CD4-positive, alpha-beta T cell treated with Interleukin-15 for 4 hours (primary cell): ENCODE measurements at regions not wholly inside any gene's neighbourhood (a gene's known extent, or its start where the extent isn't known, plus 50 kb on each side); places are given as distances from the start of the nearest gene placed in this dataset.

ENCODE experiments used
- DNase-seq: peaks from one replicate; pipeline ENCODE4 v3.0.0-alpha.2; 2020; ENCODE audit warnings: low spot score

DNA sequence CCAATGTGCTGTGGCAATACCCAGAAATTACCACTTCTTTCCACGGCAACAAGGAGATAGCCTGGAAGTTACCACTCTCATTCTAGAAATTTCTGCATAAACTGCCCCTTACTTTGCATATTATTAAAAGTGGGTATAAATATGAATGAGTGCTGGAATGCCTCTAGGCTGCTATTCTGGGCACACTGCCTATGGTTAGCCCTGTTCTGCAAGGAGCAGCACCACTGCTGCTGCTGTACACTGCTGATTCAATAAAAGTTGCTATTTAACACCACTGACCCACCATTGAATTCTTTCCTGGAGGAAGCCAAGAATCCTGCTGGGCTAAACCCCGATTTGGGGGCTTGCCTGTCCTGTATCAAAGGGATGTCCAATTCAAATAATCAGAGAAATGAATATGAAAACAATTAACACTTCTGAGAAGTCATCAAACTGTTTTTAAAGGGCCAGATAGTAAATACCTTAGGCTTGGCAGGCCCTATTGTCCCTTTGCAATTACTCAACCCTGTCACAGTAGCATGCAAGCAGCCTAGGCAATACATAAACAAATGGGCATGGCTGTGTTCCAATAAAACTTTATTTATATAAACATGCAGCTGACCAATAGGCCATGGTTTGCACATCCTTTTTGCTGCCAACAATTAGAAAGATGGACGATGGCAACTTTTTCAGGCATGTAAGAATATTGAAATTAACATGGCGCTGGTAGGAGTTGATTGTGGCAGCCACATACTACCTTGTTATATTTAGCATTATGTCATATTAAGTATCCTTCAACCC lies 369.4 kb upstream of the B3GALT2 start:
- no peak for DNase-seq

DNA sequence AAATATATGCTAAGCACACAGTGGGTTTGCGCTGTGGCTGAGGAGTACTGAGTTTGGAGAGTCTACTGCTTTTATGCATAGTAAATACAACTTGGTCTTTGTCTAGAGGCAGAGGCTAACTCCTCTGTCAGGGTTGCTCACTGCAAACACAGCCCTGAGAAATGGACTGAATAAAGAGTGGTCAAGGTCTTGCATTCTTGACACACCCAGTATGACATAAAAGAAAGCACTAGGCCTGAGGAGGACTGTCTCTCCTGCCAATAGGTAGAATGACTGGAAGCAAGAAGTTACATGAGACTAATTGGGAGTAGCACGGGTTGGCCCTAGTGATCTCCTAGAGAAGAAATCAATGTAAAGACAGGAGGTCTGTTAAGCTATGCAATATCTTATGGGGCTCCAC lies 367.2 kb upstream of the B3GALT2 start:
- no peak for DNase-seq

DNA sequence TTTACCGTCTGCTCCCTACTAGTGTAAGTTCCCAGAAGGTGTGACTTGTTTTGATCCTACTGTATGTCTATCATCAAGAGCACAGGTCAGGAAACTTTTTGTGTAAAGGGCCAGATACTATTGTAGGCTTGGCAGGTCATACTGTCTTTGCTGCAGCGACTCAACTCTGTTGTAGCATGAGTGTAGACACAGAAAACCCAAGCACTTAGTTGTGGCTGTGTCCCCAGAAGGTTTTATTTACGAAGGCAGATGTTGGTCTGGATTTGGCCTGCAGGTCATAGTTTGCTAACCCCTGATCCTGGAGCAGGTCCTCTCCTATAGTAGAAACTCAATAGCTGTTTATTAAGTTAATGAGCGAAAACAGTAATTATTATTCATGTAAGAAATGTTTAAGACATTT lies 365.9 kb upstream of the B3GALT2 start:
- DNase-seq: no peak

DNA sequence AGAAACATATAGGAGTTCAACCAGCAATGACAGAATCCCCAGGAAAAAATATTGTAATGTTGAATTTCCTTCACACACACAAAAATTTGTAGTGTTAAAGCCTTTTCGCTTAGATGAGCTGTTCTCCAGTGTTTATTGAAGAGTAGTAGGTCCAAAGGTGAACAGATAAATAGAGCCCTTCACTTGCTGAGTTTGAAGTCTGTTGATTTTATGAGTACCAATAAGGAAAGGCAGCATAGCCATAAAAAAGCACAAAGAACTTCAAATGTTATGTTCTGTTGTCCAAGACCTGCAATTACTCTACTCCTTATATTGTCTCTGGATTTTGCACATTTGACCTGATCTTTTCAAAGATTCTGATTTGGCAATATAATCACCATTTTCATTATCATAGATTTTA lies 362.7 kb upstream of the B3GALT2 start:
- DNase-seq: no peak

DNA sequence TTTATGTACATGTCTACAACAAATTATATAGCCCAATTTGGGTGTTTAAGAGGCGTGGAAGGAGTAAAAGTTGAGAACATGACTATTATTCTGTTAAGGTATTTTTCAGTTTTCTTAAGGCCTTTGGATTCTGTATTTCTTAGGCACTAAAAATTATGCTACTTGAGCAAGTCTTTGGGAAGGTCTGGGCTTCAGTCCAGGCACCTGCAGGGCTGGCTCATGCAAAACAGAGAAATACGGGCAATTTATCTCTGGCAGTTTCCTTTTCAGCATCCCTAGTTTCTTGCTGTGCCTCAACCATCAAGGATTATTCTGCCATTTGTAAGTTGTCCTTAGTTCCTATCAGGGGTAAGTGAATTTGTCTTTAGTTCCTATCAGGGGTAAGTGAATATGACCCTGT lies 358.8 kb upstream of the B3GALT2 start:
- no peak for DNase-seq

DNA sequence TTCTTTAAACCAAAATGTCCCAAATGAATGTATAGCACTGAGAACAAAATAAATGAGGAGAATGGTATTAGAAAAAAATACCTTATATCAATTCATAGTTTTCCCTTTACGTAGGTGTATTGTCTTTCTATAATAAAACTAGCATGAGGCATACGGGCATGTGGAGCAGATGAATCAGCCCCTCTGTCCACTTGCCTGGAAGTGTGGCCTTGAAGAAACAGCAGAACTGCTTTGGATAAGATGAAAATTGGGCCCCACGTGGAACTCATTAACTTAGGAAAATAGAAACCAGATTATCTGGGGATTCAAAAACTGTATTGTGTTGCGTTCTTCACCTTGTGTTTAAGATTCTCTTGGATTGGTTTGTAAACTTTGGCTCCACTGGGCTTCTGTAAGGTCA lies 356.8 kb upstream of the B3GALT2 start:
- no peak for DNase-seq

DNA sequence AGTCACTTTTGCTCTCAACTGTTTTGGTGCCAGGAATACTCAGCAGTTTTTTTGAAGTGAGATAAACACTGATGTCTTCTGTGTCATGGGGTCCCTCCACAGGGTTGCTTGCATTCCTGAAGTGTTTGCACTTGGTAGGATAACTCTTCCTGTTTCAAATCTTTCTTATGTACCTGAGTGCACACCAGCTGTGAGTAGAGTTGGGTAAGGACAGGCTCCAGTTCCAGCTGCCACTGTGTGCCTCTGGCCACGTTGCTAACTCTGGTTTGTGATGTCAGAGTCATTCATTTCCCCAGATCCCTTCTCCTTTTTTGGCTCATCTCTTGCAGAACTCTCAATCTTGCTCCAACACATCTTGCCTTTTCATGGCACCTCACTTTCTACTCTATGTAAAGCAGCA lies 356.3 kb upstream of the B3GALT2 start:
- no peak for DNase-seq

DNA sequence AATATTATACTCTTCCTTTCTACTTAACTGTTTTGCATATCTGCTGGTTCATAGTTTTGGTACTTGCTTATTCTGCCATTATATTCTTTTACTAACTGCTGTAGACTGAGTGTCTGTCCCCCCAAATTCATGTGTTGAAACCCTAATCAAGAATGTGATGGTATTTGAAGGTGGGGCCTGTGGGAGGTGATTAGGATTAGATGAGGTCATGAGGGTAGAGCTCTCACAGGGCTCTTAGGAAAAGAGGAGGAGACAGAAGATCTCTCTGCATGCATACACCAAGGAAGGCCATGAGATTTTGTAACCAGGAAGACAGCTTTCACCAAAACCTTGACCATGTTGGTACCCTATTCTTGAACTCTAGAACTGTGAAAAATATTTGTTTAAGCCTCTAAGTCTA lies 354.1 kb upstream of the B3GALT2 start:
- DNase-seq: peak; percentile 27

DNA sequence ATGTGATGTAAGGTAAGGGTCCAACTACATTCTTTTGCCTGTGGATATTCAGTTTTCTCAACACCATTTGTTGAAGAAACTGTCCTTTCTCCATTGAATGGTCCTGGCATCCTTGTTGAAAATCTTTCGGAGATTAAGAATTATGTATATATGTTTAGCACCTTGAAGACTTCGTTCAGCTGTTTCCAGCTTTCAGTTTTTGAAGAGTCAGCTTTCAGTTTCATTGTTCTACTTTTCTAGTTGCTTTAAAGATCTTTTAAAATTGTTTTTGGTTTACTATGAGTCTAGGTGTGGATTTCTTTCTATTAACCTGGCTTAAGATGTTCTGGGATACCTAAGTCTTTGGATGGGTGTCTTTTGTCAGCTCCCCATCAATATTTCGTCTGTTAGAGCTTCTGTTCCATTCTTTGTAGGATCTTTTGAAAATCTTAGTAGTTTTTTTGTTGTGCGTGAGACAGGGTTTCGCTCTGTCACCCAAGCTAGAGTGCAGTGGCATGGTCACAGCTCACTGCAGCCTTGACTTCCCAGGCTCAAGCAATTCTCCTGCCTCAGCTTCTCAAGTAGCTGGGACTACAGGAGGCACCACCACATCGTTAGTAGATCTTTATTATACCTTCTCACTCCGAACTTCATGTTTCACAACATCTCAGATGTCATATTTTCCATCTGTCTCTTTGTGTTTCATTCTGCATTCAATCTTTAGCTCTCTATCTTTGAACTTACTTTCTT lies 353.5 kb upstream of the B3GALT2 start:
- peak; percentile 22 for DNase-seq

DNA sequence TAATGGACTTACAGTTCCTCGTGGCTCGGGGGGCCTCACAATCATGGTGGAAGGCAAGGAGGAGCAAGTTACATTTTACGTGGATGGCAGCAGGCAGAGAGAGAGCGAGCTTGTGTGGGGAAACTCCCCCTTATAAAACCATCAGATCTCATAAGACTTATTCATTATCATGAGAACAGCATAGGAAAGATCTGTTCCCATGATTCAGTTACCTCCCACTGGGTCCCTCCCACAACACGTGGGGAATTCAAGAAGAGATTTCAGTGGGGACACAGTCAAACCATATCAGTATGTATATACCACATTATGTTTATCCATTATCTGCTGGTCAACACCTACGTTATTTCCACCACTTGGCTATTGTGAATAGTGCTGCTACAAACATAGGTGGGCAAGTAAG lies 352.3 kb upstream of the B3GALT2 start:
- DNase-seq: peak; percentile 15

DNA sequence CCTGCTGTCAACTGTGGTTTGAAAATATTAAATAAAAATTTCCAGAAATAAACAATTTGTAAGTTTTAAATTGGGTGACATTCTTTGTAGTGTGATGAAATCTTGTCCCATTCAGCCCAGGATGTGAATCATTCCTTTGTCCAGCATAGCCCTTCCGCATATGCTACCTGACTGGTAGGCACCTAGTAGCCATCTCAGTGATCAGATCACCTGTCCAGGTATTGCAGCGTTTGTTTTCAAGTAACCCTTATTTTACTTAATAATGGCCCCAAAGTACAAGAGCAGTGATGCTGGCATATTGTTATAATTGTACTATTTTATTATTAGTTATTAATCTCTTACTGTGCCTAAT lies 351.6 kb upstream of the B3GALT2 start:
- DNase-seq: no peak

DNA sequence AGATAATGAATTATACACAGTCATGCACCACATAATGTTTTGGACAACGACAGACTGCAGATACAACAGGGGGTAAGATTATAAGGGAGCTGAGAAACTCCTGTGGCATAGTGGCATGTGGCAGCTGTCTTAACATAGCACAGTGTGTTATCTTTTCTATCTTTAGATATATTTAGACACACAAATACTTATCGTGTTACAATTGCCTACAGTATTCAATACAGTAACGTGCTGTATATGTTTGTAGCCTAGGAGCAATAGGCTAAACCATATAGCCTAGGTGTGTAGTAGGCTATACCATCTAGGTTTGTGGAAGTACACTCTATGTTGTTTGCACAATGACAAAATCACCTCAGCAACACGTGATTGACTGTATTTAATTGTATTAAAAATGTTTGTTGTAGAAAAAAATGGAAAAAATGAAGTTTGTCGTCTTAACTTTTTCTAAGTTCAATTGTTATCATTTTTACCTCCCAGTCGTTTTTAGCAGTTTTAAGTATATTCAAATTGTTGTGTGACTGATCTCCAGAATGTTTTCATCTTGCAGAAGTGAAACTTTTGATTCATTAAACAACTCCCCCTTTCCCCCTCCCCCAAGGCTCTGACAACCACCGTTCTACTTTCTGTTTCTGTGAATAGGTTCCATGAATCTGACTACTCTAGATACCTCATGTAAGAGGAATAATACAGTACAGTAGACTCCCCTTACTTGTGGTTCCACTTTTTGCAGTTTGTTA lies 351.0 kb upstream of the B3GALT2 start:
- DNase-seq: peak; percentile 75

DNA sequence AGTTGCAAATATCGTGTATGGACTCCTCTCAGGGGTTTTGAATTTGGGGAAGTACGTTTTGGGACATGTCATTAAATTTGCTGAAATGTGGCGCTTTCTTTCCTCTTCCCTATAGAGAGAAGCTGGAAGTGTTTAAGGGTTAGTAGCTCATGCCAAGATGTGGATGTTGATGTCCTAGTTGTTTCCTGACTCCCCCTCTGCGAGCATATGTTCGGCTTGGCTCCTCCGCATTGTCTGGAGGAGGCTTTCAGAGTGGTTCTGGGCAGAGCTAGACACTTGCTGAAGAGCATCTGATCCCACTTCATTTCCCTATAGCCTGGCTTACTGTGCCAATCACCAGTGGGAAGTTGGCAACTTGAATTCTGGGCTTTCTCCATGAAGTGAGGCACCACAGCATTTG lies 347.4 kb upstream of the B3GALT2 start:
- DNase-seq: no peak

DNA sequence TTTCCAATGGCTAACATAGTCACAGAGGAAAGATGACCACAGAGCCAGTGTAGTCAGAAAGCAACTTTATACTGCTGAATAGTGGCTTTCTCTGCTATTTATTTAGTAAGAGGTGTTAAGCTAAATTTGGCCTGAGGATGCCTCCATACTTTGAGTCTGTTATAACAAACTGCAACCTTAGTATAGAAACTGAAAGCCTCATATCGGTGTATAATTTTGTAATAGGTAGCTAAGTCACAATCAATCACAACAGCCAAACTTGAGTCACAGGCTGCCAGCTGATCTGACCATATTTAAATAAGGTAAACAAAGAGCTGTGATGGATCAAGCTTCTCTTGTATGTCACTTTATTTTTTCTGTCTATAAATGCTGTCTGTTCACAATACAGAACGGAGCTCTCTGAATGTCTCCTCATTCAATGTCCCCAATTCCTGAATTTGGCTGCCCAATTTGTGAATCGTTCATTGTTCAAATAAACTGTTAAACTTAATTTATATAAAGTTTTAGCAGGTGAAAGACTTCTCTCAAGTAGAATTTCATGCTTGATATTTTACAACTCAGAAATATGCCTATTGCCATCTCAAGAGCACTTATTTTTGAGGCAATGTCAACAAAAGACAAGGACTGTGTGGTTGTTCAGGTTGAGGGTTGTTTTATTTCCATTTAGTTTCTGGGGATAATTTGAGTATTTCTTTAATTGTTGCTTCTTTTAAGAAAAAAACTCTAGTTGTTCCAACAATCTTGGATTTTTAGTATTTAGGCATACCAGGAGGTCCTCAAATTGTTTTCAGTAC lies 339.7 kb upstream of the B3GALT2 start:
- peak; percentile 9 for DNase-seq

DNA sequence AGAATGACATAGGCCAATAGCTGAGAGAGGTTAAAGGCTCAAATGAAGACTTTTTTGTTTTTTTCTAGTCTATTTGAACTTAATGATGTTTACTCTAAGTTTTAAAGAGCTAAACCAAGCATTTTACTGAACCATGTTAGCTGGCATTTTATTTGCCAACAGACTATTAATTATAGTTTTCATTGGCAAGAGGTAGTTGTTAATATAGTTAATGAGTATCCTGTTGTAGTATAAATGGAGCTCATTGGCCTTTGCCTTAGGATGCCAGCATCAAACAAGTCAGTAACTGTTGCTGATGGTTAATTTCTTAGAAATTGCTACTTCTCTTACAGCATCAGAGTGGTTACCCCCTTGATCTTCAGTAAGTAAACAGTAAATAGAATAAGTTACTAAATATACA lies 339.0 kb upstream of the B3GALT2 start:
- DNase-seq: no peak

DNA sequence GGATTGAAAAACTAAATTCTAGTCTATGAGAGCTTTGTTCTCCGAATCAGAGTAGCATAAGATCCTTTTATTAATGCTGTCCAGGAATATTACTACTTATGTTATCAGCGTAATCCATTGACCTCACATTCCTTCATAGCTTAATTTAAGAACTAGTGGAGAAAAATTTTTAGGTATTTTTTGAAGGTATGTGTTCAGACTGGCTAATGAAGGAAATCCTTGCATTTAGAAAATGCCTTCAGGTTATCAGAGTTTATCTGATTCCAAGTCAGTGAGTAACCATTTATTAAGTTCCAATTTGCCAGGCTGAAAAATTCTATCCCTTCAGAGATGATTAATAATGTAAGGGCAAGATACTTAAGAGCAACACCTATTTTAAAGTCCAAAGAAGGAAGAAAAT lies 338.2 kb upstream of the B3GALT2 start:
- no peak for DNase-seq

DNA sequence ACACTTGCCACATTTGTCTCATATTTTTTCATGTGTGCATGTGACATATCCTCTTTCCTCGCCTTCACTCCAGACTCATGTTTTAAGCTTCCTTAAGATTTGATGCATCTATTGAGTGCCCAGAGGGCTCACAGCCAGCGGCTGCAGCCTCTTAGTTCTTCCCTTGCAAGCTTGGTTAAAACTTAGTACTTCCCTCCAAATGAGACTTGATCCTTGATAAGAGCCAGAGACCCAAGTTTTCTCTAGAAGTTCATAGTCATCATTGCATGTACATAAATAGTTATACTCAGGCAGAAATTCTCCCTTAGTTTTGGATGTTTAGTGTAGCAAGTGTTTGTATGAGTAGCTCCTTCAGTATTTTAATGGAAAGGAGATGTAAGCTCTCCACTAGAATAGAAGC lies 337.6 kb upstream of the B3GALT2 start:
- DNase-seq: no peak

DNA sequence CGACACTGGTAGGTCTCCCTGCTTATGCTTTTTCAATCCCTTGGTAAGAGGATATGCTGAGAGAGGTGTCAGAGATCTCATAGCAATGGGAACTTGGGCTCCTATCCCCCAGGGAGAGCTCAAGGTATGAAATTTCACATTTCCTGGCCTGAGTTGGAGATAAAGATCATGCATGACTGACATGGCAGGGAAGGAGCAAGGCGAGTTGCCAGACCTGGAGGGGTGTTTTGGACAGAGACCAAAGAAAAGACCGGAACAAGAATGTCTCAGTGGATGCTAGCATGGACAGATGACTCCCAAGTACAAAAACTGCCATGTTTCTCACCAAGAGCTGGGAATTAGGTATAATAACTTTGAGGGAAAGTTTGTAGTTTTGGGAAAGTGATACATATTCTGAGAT lies 334.1 kb upstream of the B3GALT2 start:
- DNase-seq: no peak

DNA sequence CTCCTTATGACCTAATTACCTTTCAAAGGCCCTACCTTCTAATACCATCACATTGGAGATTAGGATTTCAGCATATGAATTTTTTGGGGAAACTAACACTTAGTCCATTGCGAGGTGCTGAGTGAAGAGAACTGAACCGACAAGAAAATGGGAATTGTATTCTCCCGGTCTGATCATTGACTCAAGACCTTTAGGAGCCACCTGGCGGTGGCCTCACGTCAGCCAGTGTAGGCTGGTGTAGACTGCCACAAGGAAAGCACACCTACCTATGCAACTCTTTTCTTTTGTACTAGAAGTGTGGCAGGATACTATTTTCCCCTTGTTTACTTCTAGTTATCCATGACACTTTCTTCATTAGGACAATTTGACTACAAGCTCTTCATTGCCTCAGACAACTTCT lies 333.5 kb upstream of the B3GALT2 start:
- DNase-seq: no peak

DNA sequence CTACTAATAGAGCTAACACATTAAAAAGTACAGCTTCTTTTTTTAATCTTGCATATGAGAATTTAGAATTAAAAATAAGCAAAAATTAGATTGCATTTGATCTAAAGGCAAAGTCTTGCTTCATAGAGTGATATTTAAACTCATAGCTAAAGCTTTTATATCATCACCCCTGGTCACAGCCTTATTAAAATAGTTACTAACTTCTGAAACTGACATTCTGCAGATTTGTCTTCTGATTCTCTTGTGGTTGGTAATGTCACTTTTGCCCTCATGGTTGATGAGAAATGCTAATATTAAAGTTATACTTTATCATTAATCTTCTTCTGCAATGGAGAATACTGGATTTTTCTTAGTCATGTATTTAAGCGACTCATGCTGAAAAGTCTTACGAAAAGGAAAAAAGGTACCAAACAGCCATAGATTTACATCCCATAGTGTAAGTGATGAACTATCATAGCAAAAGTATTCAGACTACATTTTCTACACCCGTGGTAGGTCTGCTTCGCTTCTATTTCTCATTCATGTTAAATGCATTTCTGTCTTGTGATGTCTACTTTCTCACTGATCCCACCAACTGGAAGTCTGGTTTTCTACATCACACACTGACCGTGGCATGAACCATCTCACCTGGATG lies 330.5 kb upstream of the B3GALT2 start:
- DNase-seq: no peak

DNA sequence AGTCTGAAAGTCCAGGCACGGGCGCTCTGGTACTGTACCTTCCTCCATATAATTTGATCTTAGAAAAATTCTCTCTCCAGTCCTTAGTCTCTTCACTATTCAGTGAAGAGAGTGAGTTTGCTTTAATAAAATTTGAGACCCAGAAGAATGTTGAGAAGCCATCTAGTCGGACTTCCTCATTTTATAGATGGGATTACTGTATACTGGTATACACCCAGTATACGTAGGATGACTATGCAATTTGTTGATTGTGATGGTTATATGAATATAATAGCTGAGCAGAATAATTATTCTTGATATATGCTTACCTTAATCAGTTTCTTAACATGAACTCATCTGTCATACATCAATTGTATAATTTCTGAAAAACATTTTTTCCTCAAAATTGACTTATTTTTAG lies 328.0 kb upstream of the B3GALT2 start:
- DNase-seq: no peak

DNA sequence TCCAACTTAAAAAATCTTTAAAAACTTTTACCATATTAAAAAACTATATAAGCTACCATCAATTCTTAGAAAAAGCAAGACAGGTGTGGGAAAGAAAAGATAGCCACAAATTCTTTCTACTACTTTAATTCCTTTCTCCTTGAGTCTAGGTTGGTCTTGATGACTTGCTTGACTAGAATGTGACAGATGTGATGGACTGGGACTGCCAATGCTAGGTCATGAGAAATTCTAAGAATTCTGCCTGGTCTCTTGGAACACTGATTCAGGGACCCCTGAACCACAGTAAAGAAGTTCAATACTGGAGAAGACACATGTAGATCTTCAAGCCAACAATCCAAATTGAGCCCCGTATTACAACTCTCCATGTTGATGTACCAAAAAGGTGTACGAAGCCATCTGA lies 326.6 kb upstream of the B3GALT2 start:
- no peak for DNase-seq
